NCI-H187 (cell line): ENCODE measurements at regions not wholly inside any gene's neighbourhood (a gene's known extent, or its start where the extent isn't known, plus 50 kb on each side); places are given as distances from the start of the nearest gene placed in this dataset.
"Not testable (repeated sequence)": the region's sequence is repeated elsewhere in the genome, so short reads cannot be mapped to it uniquely, and the experiment has no call there.

Experiments used
- DNase-seq, 2 experiments: peaks; one replicate each; lab custom pipeline; 2025; lab: John Stamatoyannopoulos, UW

DNA sequence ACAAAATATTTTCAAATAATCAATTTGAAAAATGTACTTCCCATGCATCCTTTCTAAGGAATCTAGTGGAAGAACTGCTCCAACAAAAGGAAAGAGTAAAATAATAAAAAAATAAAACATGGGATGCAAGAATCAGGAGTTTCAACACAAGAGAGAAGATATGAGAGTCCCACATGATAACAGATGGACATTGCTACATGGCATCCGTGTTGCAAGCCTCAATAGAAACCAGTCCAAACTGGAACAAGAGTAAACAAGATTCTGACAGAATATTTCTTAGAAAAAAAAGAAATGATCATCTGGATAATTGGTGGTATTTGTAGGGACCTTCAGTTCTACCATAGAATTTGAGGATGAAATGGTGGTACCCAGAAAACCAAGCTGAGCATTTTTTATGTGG, 186.8 kb downstream of the FRK start:
- no peak for DNase-seq

DNA sequence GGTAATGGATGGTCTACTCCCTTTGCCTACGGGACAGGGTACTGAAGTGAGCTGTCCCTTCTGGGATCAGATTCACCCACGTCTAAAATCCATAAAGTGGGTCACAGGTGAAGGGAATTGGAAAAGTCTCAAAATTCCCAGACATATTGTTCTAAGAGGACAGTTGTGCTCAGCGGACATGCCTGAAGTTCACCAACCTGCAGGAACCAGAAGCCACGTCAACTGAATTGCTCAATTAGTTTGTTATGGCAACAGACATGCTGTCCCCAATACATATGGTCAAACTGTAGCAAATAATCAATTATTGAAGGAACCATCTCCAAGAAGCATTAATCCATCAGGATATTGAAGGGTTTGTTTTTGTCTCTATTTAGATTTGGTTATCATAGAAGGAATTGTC, 190.2 kb downstream of the FRK start:
- no peak for DNase-seq

DNA sequence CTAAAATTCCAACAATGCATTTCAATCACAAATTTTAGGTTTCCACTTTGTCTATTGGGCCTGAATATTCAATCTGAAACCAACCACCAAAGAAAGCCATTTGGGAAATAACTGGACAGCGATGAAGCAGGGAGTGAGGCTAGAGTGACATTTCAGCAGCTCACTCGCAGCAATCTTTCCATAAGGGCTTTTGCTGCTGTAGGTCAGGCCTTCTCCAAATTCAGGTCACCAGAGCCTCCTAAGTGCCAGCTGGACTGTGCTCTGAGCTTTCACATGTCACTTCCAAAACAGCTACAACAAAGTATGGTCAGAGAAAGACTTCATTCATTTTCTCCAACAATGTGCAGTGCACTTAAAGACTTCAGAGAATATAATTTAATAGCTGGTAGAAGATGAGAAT, 194.8 kb downstream of the FRK start:
- no peak for DNase-seq

DNA sequence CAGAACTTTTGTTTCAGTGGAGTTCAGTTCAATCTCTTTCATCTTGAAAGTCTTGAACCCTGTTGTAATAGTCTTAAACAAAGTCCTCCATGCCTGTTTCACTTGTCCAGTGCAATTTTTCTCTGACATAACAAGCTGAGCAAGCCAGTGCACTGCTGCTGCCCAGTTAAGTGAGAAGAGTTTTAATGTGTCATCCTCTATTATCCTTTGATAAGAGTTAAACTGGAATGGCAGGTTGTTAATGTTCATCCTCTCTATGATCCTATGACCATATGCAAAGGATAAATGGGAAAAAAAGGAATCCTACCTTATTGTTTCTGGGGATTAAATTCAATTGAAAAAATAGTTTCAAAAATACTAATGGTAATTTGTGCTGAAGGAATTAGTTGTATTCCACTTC, 197.5 kb downstream of the FRK start:
- no peak for DNase-seq

DNA sequence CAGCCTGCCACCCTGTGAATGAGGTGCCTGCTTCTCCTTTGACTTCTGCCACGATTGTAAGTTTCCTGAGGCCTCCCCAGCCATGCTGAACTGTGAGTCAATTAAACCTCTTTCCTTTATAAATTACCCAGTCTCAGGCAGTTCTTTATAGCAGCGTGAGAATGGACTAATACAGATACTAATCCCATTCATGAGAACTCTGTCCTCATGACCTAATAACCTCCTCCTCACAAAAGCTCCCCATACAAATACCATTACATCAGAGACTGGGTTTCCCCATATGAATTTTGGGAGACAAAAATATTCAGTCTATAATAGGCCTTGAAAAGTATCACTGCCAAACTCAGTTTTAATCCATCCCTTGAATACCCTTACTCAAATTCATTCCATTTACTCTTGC, 199.0 kb downstream of the FRK start:
- not testable (repeated sequence) for DNase-seq

DNA sequence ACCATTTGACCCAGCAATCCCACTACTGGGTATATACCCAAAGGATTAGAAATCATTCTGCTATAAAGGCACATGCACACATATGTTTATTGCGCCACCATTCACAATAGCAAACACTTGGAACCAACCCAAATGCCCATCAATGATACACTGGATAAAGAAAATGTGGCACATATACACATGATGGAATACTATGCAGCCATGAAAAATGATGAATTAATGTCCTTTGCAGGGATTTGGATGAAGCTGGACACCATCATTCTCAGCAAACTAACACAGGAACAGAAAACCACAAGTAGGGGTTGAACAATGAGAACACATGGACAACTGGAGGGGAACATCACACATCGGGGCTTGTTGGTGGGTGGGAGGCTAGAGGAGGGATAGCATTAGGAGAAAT, 201.1 kb downstream of the FRK start:
- not testable (repeated sequence) for DNase-seq

DNA sequence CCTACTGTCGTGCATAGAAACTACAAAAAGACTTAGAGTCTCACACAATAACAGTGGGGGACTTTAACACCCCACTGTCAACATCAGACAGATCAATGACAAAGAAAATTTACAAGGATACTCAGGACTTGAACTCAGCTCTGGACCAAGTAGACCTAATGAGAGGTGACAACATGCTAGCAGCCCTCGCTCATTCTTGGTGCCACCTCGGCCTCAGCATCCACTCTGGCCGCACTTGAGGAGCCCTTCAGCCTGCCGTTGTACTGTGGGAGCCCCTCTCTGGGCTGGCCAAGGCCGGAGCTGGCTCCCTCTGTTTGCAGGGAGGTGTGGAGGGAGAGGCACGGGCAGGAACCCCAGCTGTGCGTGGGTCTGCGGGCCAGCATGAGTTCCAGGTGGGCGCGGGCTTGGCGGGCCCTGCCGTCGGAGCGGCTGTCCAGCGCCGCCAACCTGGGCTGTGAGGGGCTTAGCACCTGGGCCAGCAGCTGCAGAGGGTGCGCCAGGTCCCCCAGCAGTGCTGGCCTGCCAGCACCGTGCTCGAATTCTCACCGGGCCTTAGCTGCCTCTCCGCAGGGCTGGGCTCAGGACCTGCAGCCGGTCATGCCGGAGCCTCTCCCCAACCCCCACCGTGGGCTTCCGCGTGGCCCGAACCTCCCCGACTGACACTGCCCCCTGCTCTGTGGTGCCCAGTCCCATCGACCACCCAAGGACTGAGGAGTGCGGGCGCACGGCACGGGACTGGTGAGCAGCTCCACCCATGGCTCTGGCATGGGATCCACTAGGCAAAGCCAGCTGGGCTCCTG, 205.6 kb downstream of the FRK start:
- no peak for DNase-seq

DNA sequence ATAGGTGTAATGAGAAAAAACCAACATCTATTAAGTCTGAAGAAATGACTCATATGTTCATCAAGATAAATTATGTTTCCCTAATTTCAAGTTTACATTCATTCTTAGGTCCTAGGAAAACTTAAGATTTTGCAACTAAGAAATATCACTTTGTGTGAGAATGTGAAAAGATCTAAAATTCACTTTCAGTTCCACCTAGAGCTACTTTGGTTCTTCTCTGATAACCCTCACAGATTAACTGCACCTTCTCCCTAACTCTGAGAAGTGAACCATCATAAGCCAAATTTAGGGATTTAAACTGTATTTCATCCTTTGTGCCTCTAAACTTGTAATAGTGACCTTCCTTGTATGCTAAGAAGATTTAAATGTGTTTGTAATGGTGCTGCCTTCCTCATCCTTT, 213.0 kb downstream of the FRK start:
- DNase-seq, result no peak

DNA sequence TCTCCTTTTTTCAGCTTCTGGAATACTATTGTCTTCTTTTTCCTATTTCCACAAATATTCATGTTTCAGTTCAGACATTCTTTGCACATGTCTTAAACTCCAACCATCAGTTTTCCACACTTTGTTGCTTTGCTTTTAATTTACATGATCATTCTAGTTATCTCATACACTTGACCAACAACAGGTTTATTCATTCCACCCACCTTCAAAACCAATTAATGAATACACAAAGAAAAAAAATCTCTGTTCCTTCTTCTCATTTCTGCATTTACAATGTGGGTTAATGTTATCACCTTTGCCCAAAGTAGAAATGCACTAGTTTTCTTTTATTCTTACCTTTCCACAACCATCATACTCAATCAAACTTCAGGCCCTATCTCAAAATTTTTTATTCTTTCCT, 216.7 kb downstream of the FRK start:
- no peak for DNase-seq

DNA sequence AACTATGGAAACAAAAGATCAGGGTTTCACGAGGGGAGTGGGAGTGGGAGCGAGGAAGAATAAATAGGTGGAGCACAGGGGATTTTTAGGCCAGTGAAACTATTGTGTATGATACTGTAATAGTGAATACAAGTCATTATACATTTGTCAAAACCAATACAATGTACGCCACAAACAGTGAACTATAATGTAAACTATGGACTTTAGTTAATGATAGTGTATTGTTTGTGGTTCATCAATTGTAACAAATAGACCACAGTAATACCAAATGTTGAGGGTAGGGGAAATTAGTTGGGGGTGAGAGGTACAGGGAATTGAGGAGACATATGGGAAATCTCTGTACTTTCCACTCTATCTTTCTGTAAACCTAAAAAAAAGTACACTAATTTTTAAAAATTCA, 218.4 kb downstream of the FRK start:
- no peak for DNase-seq

DNA sequence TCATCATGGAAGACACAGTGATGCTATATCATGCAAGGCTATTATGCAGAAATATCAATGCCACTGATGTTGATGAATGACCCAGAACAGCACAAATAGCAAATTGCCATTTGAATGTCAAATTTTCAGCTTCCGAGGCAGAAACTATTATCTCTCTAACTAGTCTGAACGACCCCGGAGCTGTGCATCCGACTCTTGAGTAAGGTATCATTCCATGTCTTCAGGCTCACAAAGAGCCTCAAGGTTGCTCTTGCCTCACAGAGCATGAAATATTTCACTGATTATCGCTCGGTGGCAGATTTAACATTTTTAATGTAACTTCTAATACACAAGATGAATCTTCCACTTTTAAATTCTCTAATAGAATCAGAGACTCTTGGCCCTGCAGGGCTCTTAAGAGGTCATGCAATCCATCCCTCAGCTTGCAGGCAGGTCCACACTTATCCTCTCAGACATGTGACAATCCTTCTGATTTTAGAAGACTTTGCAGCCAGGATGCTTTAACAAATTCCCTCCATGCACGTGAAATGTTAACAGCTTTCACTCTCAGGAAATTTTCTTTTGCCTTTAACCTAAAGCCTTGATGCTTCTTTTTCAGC, 221.0 kb downstream of the FRK start:
- no peak for DNase-seq

DNA sequence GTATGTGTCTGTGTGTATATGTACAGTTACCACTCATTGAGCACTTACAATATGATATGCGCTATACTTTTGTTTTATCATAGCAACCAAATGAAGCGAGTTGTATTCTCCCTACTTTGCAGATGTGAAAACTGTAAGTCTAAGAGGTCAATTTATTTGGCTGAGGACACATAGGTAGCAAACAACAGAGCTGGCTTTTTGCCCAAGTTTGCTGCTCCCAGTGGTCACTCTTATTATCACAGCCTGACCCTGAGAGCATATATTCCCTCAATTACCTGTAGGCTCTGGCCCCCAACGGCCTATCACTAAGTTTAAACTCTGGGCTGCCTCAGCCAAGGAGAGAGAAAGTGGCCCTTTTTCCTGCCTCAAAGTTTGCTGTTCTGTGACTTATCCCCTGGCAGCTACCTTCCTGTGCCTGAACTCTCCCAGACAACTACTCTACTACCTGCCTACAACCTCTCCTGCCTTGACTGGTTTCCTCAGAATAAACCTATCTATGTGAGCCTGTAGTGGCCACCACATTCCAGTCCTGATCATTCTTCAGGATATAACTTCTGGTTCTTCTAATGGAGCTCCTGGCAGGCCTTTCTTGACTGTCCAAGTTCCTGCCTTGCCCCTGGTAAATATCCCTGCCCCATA, 221.8 kb downstream of the FRK start:
- no peak for DNase-seq

DNA sequence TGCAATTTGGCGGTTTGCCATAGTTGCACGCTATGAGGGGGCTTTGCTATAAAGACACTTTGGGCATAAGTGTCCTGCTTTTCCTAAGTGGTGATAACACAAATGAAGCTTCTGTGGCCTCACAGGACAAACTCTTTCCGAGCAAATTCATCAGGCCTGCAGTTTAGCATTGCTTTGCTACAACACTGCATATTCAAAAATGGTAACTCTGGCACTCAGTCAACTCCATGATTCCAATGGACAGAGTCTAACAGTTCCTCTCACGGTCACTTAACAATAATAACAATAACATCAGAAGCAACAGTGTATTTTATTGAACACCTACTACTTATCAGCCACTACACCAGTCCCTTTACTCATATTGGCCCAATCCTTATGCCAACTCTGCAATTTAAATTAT, 222.5 kb downstream of the FRK start:
- DNase-seq, result no peak

DNA sequence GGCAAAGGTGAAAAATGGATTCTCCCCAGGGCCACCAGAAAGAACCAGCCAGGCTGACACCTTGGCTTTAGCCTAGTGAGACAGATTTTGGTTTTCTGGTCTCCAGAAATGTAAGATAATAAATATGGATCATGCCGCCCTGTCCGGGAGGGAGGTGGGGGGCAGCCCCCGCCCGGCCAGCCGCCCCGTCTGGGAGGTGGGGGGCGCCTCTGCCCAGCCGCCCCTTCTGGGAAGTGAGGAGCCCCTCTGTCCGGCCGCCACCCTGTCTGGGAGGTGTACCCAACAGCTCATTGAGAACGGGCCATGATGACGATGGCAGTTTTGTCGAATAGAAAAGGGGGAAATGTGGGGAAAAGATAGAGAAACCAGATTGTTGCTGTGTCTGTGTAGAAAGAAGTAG, 224.3 kb downstream of the FRK start:
- DNase-seq, result not testable (repeated sequence)

DNA sequence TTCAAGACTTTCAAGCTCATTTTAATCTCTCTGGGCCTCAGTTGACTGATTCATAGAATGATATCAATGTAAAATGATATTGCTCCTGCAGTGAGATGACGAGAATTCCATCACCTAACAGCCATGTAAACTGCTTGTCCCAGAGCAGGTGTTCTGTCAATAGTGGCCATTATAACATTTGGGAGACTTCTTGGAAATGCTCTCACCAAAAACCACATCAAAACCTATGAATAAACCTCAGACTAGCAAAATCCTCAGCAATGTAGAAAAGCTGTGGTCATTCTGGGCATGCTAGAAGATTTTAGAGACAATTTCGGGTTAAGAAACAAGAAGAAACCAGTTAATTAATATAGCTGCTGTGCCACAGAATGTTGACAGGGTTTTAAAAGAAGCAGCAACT, 225.4 kb downstream of the FRK start:
- no peak for DNase-seq

DNA sequence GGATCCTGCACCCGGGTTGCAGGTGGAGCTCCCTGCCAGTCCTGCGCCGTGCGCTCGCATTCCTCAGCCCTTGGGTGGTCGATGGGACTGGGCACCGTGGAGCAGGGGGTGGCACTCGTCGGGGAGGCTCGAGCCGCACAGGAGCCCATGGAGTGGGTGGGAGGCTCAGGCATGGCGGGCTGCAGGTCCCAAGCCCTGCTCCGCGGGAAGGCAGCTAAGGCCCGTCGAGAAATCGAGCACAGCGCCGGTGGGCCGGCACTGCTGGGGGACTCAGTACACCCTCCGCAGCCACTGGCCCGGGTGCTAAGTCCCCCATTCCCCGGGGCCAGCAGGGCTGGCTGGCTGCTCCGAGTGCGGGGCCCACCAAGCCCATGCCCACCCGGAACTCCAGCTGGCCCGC, 226.1 kb downstream of the FRK start:
- DNase-seq, result not testable (repeated sequence)

DNA sequence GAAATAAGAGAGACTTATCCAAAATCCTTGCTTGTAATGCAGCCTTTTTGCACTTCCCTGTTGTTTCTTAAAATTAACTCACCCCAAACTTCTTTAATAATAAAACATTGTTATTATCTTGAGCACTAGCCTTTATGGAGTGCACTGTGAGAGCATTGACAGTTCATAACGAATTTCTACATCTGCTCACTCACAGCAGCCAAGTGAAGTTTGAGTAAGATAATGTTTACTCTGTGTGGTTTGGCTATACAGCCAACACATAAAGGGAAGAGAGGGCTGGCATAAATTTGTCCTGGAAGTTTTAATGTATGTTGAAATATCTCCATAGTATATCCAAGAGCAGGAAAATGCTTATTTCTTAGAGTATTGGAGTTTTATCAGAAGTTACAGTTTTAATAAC, 227.9 kb downstream of the FRK start:
- DNase-seq, result no peak

DNA sequence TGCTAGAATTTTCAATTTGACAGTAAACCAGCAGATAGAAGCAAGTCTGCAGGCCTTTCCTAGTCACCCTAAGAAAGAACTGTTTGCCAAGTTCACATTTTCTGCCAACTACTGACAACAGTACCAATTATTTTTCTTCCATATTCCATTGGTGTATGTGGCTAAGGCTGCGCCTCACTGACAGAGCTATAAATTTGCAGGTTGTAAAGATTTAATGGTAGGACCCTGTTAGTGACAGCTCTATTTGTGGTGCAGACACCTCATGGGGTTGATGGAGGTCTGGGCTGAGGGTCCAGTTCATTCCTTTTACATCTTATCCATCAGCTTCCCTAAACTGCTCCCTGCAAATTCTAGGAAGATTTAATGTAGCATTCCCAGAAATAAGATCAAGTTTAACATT, 228.5 kb downstream of the FRK start:
- DNase-seq, result no peak

DNA sequence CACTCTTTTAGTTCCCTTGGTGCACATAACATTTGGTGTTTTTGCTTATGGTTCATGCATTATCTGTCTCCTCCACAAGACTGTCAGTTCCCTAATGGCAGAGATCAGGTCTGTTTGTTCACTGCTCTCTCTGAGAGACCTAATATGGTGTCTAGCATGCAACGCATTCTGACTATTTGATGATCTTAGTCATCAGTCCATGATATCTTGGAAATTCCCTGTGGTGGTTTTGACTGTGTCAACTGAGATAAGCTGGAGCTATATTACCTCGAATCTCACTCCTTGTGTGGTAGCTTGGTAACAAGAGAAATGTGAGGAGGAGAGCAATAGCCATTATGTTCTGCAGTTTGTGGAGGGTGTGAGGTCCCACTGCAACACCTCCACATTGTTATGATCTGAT, 229.8 kb downstream of the FRK start:
- no peak for DNase-seq

DNA sequence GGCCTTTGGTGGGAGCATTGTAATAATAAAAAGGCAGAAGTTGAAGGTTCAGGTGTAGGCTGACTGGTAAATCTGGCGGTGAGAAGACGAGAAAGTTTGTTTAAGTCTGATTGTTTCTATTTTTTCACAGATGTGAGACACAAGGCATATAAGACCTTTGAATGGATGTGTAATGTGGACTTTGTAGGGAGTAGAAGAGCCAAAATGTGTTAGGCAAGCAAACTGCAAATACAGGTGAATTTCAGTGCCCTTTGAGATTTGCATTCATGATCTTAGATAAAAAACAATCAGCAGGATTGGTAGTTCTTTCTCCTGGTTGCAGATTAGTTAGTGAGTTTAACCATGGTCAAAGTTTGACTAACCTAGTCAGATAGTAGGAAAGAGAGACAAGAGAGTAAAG, 238.9 kb downstream of the FRK start:
- DNase-seq, result no peak

DNA sequence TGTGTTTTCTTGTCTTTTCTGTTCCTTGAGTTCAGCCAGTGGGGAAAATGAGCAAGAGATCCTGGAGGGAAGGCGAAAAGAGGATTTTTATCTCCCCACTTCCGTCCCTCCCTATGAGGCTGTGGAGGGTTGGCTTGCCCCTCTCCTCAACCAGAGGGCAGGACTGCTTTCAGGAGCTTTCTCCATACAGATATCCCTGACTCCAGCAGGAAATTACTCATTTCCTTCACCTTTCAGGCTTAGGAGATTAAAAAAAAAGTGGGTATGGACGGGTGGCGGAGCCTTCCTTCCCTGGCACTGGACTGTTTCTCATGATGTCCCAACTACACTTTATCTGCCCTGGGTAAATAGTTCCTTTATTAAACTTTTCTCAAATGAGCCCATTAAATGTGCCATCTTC, 241.2 kb downstream of the FRK start:
- no peak for DNase-seq

DNA sequence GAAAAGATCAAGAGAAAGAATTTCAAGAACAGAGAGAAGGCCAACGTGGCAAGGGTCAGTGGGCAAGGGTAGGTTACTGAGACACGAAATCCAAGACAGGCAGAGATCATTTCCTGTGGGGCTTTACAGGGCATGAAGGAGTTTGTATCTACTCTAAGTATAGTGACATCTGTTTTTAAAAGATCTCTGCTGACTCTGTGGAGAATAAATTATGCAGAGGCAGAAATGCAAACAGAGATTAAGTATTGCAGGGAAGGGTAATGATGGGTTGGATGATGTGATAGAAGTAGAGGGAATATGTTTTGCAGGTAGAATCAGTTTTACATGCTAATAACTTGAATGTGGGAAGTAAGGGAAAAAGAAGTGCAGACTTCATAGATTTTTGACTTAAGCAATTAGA, 243.5 kb downstream of the FRK start:
- DNase-seq, result no peak

DNA sequence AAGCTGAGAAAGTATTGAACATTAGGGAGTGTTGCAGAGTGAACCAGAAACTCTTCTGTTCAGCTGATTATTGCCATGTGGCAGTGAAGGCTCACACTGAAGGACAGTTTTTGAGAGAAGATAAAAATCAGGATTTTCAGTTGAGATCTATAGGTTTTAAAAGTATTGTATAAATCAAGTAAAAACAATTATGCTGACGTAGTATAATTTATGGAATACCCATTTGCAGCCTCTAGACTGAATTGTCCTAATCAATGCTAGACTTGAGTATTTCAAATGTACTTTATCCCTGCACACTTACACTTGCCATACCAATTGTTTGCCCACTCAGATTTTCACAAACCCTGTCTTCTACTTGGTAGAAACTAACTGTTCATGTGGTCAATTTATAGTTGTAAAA, 245.8 kb downstream of the FRK start:
- DNase-seq, result no peak

DNA sequence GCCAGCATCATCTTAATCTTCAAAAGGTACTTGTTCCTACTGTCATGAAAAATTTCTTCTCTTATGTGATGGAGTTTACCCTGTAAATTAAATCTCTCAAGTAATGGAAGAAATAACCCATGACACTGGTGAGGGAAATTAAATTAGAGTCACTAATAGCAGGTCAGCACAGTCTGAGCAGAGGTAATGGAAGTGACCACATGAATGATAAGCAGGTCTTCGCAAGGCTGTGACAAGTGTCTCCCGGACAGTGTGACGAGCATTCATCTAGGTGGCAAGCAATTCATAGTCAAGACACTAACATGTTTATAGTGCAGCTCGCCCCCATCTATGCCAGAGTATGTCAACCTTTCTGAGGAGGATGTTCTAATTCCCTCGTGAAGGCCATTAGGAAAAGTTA, 249.2 kb downstream of the FRK start:
- no peak for DNase-seq
